GM12878 (cell line): ENCODE measurements at regions not wholly inside any gene's neighbourhood (a gene's known extent, or its start where the extent isn't known, plus 50 kb on each side); places are given as distances from the start of the nearest gene placed in this dataset.

Experiments used
- ATAC-seq: fragments of 200-7000 bp; cut with Tn5 transposase; 3 replicates; pipeline ENCODE4 v1.9.1; 2020; ENCODE audit warnings: mild to moderate bottlenecking, moderate library complexity
- BruUV-seq: library from RNA; stranded (reverse); fragments of 400-500 nt; replicated peaks from 2 replicates; lab custom pipeline; 2021; lab: Mats Ljungman, UMichigan
- CTCF ChIA-PET: fragments of 300-600 bp; sonication (Branson Sonifier 250); formaldehyde crosslinking; extraction: SDS; loops from one replicate; lab custom pipeline; 2021; ENCODE audit warnings: inconsistent platforms; lab: Yijun Ruan, JAX
- POLR2A ChIA-PET: fragments of 350-600 bp; formaldehyde crosslinking; extraction: SDS; loops from one replicate; lab custom pipeline; 2021; ENCODE audit warnings: inconsistent platforms; lab: Charles Lee
- RAD21 ChIA-PET: fragments of 300-600 bp; sonication (Branson Sonifier 250); formaldehyde crosslinking; loops from one replicate; lab custom pipeline; 2023; ENCODE audit warnings: antibody characterized with exemption; ENCODE audit not compliant: unreplicated experiment; lab: Charles Lee
- SMC1A ChIA-PET: fragments of 300-600 bp; sonication (Branson Sonifier 250); formaldehyde crosslinking; loops from one replicate; lab custom pipeline; 2023; ENCODE audit not compliant: unreplicated experiment, uncharacterized antibody; lab: Charles Lee
- DNase-seq: peaks from one replicate; pipeline ENCODE4 v3.0.0-alpha.2; 2011; ENCODE audit warnings: low read depth, low spot score
- FAIRE-seq: peaks from 3 replicates; lab custom pipeline; 2011; peaks lifted over from hg19 to GRCh38; lab: Jason Lieb, UNC
- H2AFZ ChIP-seq: 2 replicates; pipeline ENCODE4 v1.6.0; 2011; ENCODE audit warnings: low read depth, low read length, control low read depth; ENCODE audit not compliant: control insufficient read depth
- H3K27ac ChIP-seq: 2 replicates; pipeline ENCODE4 v1.5.1; 2011; ENCODE audit warnings: control low read depth; ENCODE audit not compliant: control insufficient read depth, insufficient read depth
- H3K27me3 ChIP-seq, 2 experiments: replicated peaks in 1 of 2; 2 replicates each; pipeline versions ENCODE4 v1.6.0 to v1.6.1; 2011; ENCODE audit warnings: low read length in 1 of 2; ENCODE audit not compliant: control insufficient read depth in 2 of 2, insufficient read depth in 2 of 2
- H3K36me3 ChIP-seq, 2 experiments: 2 replicates each; pipeline ENCODE4 v1.5.1; 2011; ENCODE audit warnings: low read length in 1 of 2; ENCODE audit not compliant: control insufficient read depth in 2 of 2, insufficient read depth in 2 of 2
- H3K4me1 ChIP-seq: 2 replicates; pipeline ENCODE4 v1.6.1; 2011; ENCODE audit warnings: mild to moderate bottlenecking, low read length, moderate library complexity, mixed read lengths; ENCODE audit not compliant: control insufficient read depth, insufficient read depth
- H3K4me2 ChIP-seq: 2 replicates; pipeline ENCODE4 v1.6.0; 2011; ENCODE audit warnings: control low read depth; ENCODE audit not compliant: control insufficient read depth, insufficient read depth
- H3K4me3 ChIP-seq: fragments of 200-600 bp; sonication (generic); 2 replicates; pipeline ENCODE4 v1.5.1; 2016
- H3K79me2 ChIP-seq: 2 replicates; pipeline ENCODE4 v1.6.0; 2011; ENCODE audit warnings: low read length; ENCODE audit not compliant: control insufficient read depth, insufficient read depth
- H3K9ac ChIP-seq: 2 replicates; pipeline ENCODE4 v1.8.0; 2011; ENCODE audit warnings: low read length, control low read depth, mixed read lengths; ENCODE audit not compliant: control insufficient read depth, insufficient read depth
- H3K9me3 ChIP-seq: replicated peaks from 3 replicates; pipeline ENCODE4 v1.5.1; 2011; ENCODE audit warnings: mild to moderate bottlenecking, low read length; ENCODE audit not compliant: control insufficient read depth, insufficient read depth
- H4K20me1 ChIP-seq: 2 replicates; pipeline ENCODE4 v1.6.0; 2011; ENCODE audit not compliant: control insufficient read depth, insufficient read depth
- BHLHE40 ChIP-seq, 2 experiments: fragments of 450-650 bp in 1 of 2; IDR thresholded peaks; 2 replicates each; pipeline ENCODE4 v1.6.1; 2011 to 2017; ENCODE audit warnings: low read depth in 2 of 2, borderline replicate concordance in 1 of 2, improper control_type of control experiment in 1 of 2, low read length in 1 of 2, mild to moderate bottlenecking in 1 of 2
- MTA2 ChIP-seq: fragments of 450-650 bp; IDR thresholded peaks from 2 replicates; pipeline ENCODE4 v1.6.1; 2016; ENCODE audit warnings: low read depth, mild to moderate bottlenecking, moderate library complexity
- TARDBP ChIP-seq: IDR thresholded peaks from 2 replicates; pipeline ENCODE4 v1.6.1; 2016; ENCODE audit warnings: borderline replicate concordance
- WGBS: methylation state at CpG from one replicate; pipeline ENCODE4 v1.1.6; 2016; ENCODE audit warnings: low lambda C conversion rate; ENCODE audit not compliant: insufficient replicate concordance, insufficient coverage; ENCODE audit errors: missing lambda C conversion rate; 5-methylcytosine and 5-hydroxymethylcytosine counted together
- in situ Hi-C: fragments of 300-500 bp; cut with MboI; formaldehyde crosslinking; loops from 9 replicates; pipeline ENCODE4 v1.14.3; 2018; ENCODE audit warnings: mixed read lengths
- intact Hi-C: fragments of 100-400 bp; cut with micrococcal nuclease; formaldehyde crosslinking; loops from one replicate; pipeline ENCODE4 v1.14.2; 2022; ENCODE audit not compliant: unreplicated experiment
- TF ChIP-seq, protein P1 (sequence below): IDR thresholded peaks from 2 replicates; pipeline ENCODE4 v1.6.1; 2012; ENCODE audit warnings: low read depth, low read length, improper control_type of control experiment
- TF ChIP-seq, protein P2 (sequence below): fragments of 450-650 bp; IDR thresholded peaks from 2 replicates; pipeline ENCODE4 v1.6.1; 2014; ENCODE audit warnings: mild to moderate bottlenecking
- TF ChIP-seq, protein P3 (sequence below): fragments of 450-650 bp; conservative IDR thresholded peaks from 2 replicates; pipeline ENCODE4 v1.6.1; 2017; ENCODE audit warnings: mild to moderate bottlenecking, moderate library complexity
- TF ChIP-seq, protein P4 (sequence below), 3 experiments: IDR thresholded peaks in 2 of 3; conservative IDR thresholded peaks in 1 of 3; 2 replicates each; pipeline ENCODE4 v1.5.1; 2011; ENCODE audit warnings: low read depth in 3 of 3, low read length in 3 of 3, mild to moderate bottlenecking in 3 of 3, control low read depth in 2 of 3, moderate library complexity in 2 of 3, inconsistent platforms in 1 of 3, mixed read lengths in 1 of 3; ENCODE audit not compliant: control insufficient read depth in 2 of 3, insufficient read depth in 1 of 3; ENCODE audit errors: extremely low read depth in 1 of 3
- TF ChIP-seq, protein P5 (sequence below): fragments of 450-650 bp; IDR thresholded peaks from 2 replicates; pipeline ENCODE4 v1.6.1; 2016; ENCODE audit warnings: mild to moderate bottlenecking
- TF ChIP-seq, protein P6 (sequence below): IDR thresholded peaks from 2 replicates; pipeline ENCODE4 v1.6.1; 2012; ENCODE audit warnings: low read depth, low read length, improper control_type of control experiment
- TF ChIP-seq, protein P7 (sequence below): fragments of 450-650 bp; IDR thresholded peaks from 2 replicates; pipeline ENCODE4 v1.6.1; 2018; ENCODE audit warnings: mild to moderate bottlenecking, low read depth, moderate library complexity; ENCODE audit not compliant: partially characterized antibody

DNA sequence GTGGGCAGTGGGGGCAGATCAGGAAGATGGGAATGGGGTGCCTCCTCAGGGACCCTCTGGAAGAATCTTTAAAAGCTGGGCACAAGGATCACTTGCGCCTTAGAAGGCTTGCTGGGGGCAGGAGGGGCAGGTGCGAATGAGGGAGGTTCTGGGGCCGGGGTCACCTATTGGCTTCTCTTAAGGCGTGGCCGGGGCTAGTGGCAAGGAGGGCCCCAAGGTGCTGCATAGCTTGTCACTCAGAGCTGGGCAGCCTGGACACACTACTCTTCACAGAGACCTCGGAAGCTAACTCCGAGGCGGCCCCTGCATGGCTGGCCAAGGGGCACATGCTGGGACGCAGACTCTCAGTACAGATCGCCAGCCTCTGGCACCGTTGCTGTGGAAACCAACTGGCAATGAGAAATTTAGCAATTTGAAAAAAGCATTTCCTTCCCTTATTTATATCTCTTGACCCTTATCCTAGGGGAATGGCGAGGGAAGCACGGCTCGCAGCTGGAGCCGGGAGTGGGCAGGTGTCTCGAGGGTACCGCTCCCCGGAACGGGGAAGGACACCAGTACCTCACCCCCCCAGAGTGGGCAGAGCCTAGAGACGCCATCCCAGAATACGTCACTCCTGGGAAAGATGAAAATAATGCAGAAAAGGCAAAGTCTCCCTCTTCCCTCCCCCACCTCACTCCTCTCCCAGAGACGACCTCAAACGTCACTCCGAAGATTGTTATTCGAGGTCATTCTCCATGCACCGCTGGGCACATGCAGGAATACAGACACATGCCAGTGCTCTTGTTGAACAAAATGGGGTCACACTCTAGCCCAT is 188.1 kb downstream of the CTTN start:
- SMC1A ChIA-PET: interaction anchor here (0.6 kb wide), 1 partner anchor 9 kb away, joined by 3 read pairs; no protein-coding TSS in a partner anchor
- intact Hi-C loops (no loop called here), in situ Hi-C loops (no loop called here)
- H3K4me2 ChIP-seq: no peak overlapping the region
- 40% methylated on average over 23 of the region's 26 CpGs for WGBS
- no peaks in the 10 kb centered on the region for H4K20me1 ChIP-seq
- H2AFZ ChIP-seq: no peak overlapping the region
- H3K4me3 ChIP-seq: no peak overlapping the region
- POLR2A ChIA-PET: no interaction called here
- ATAC-seq: no peak
- H3K9me3 ChIP-seq: no peaks in the 10 kb centered on the region
- H3K9ac ChIP-seq: no peak overlapping the region
- RAD21 ChIA-PET: no interaction called here
- FAIRE-seq: no peak
- no TSS peak for BruUV-seq
- DNase-seq: no peak
- no peaks in the 10 kb centered on the region for H3K79me2 ChIP-seq
- H3K36me3 ChIP-seq: no peaks in the 10 kb centered on the region
- H3K4me1 ChIP-seq: no peaks in the 10 kb centered on the region
- no peak overlapping the region for H3K27ac ChIP-seq
- CTCF ChIA-PET: no interaction called here
- no peaks in the 10 kb centered on the region; a peak in 1 of 4 replicates for H3K27me3 ChIP-seq
- TF ChIP-seq, protein P1, sequence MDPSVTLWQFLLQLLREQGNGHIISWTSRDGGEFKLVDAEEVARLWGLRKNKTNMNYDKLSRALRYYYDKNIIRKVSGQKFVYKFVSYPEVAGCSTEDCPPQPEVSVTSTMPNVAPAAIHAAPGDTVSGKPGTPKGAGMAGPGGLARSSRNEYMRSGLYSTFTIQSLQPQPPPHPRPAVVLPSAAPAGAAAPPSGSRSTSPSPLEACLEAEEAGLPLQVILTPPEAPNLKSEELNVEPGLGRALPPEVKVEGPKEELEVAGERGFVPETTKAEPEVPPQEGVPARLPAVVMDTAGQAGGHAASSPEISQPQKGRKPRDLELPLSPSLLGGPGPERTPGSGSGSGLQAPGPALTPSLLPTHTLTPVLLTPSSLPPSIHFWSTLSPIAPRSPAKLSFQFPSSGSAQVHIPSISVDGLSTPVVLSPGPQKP: no peak
- TF ChIP-seq MTA2: no peak
- TF ChIP-seq, protein P2, sequence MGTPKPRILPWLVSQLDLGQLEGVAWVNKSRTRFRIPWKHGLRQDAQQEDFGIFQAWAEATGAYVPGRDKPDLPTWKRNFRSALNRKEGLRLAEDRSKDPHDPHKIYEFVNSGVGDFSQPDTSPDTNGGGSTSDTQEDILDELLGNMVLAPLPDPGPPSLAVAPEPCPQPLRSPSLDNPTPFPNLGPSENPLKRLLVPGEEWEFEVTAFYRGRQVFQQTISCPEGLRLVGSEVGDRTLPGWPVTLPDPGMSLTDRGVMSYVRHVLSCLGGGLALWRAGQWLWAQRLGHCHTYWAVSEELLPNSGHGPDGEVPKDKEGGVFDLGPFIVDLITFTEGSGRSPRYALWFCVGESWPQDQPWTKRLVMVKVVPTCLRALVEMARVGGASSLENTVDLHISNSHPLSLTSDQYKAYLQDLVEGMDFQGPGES: no peak
- TF ChIP-seq, protein P3, sequence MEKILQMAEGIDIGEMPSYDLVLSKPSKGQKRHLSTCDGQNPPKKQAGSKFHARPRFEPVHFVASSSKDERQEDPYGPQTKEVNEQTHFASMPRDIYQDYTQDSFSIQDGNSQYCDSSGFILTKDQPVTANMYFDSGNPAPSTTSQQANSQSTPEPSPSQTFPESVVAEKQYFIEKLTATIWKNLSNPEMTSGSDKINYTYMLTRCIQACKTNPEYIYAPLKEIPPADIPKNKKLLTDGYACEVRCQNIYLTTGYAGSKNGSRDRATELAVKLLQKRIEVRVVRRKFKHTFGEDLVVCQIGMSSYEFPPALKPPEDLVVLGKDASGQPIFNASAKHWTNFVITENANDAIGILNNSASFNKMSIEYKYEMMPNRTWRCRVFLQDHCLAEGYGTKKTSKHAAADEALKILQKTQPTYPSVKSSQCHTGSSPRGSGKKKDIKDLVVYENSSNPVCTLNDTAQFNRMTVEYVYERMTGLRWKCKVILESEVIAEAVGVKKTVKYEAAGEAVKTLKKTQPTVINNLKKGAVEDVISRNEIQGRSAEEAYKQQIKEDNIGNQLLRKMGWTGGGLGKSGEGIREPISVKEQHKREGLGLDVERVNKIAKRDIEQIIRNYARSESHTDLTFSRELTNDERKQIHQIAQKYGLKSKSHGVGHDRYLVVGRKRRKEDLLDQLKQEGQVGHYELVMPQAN: no peak
- TF ChIP-seq, protein P4, sequence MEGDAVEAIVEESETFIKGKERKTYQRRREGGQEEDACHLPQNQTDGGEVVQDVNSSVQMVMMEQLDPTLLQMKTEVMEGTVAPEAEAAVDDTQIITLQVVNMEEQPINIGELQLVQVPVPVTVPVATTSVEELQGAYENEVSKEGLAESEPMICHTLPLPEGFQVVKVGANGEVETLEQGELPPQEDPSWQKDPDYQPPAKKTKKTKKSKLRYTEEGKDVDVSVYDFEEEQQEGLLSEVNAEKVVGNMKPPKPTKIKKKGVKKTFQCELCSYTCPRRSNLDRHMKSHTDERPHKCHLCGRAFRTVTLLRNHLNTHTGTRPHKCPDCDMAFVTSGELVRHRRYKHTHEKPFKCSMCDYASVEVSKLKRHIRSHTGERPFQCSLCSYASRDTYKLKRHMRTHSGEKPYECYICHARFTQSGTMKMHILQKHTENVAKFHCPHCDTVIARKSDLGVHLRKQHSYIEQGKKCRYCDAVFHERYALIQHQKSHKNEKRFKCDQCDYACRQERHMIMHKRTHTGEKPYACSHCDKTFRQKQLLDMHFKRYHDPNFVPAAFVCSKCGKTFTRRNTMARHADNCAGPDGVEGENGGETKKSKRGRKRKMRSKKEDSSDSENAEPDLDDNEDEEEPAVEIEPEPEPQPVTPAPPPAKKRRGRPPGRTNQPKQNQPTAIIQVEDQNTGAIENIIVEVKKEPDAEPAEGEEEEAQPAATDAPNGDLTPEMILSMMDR (IDR thresholded peaks at IDR 0.05 in 2 of 3, conservative IDR thresholded peaks at IDR 0.05 in 1 of 3; ENCODE audit: control insufficient read depth in 2 of 3, extremely low read depth in 1 of 3, insufficient read depth in 1 of 3, low read depth in 3 of 3, low read length in 3 of 3): no peak
- TF ChIP-seq, protein P5, sequence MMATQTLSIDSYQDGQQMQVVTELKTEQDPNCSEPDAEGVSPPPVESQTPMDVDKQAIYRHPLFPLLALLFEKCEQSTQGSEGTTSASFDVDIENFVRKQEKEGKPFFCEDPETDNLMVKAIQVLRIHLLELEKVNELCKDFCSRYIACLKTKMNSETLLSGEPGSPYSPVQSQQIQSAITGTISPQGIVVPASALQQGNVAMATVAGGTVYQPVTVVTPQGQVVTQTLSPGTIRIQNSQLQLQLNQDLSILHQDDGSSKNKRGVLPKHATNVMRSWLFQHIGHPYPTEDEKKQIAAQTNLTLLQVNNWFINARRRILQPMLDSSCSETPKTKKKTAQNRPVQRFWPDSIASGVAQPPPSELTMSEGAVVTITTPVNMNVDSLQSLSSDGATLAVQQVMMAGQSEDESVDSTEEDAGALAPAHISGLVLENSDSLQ: no peak
- TF ChIP-seq, protein P6, sequence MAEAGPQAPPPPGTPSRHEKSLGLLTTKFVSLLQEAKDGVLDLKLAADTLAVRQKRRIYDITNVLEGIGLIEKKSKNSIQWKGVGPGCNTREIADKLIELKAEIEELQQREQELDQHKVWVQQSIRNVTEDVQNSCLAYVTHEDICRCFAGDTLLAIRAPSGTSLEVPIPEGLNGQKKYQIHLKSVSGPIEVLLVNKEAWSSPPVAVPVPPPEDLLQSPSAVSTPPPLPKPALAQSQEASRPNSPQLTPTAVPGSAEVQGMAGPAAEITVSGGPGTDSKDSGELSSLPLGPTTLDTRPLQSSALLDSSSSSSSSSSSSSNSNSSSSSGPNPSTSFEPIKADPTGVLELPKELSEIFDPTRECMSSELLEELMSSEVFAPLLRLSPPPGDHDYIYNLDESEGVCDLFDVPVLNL: no peak
- no peak for TF ChIP-seq BHLHE40 (IDR thresholded peaks at IDR 0.05; ENCODE audit: borderline replicate concordance in 1 of 2, low read depth in 2 of 2, low read length in 1 of 2)
- TF ChIP-seq, protein P7, sequence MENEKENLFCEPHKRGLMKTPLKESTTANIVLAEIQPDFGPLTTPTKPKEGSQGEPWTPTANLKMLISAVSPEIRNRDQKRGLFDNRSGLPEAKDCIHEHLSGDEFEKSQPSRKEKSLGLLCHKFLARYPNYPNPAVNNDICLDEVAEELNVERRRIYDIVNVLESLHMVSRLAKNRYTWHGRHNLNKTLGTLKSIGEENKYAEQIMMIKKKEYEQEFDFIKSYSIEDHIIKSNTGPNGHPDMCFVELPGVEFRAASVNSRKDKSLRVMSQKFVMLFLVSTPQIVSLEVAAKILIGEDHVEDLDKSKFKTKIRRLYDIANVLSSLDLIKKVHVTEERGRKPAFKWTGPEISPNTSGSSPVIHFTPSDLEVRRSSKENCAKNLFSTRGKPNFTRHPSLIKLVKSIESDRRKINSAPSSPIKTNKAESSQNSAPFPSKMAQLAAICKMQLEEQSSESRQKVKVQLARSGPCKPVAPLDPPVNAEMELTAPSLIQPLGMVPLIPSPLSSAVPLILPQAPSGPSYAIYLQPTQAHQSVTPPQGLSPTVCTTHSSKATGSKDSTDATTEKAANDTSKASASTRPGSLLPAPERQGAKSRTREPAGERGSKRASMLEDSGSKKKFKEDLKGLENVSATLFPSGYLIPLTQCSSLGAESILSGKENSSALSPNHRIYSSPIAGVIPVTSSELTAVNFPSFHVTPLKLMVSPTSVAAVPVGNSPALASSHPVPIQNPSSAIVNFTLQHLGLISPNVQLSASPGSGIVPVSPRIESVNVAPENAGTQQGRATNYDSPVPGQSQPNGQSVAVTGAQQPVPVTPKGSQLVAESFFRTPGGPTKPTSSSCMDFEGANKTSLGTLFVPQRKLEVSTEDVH: no peak
- no peak for TF ChIP-seq TARDBP
